ENCODE measurements at regions not wholly inside any gene's neighbourhood (a gene's known extent, or its start where the extent isn't known, plus 50 kb on each side); places are given as distances from the start of the nearest gene placed in this dataset.
"Not testable (repeated sequence)": the region's sequence is repeated elsewhere in the genome, so short reads cannot be mapped to it uniquely, and the experiment has no call there.

- Histone ChIP-seq H3K4me1 (ENCODE audit: insufficient read depth, low read length, severe bottlenecking) (no peaks in the 10 kb centered on the region), H3K4me3 (ENCODE audit: low read depth, low read length, poor library complexity, severe bottlenecking) (no peak overlapping the region), H3K9me3 (ENCODE audit: low read length) (no peaks in the 10 kb centered on the region), H3K27ac (ENCODE audit: low read depth, low read length, poor library complexity, severe bottlenecking) (no peak overlapping the region), H3K36me3 (ENCODE audit: insufficient read depth, low read length) (no peaks in the 10 kb centered on the region), H3F3A (ENCODE audit: insufficient read depth, low read length) (no peaks in the 10 kb centered on the region), H3K9me2 (ENCODE audit: low read depth, low read length) (no peaks in the 10 kb centered on the region), H2AFZ (ENCODE audit: low read length) (no peak overlapping the region), H3K4me2 (ENCODE audit: low read length) (no peak overlapping the region), H3K79me2 (ENCODE audit: insufficient read depth, low read length) (no peaks in the 10 kb centered on the region), H3K9ac (ENCODE audit: low read length) (no peak overlapping the region), H4K20me1 (ENCODE audit: insufficient read depth, low read length) (no peaks in the 10 kb centered on the region), H3K27me3 (ENCODE audit: insufficient read depth, low read length) (no peaks in the 10 kb centered on the region)
- TF ChIP-seq CTCF (IDR thresholded peaks at IDR 0.05; ENCODE audit: low read length) (no peak), EZH2 (IDR thresholded peaks at IDR 0.05; ENCODE audit: borderline replicate concordance, low read length) (no peak)
Measured at GRCh38 chr6:84882768-84883766, 118.7 kb upstream of the TBX18 start.

GRCh38 chr6:84879385-84879784, 115.0 kb upstream of the TBX18 start:
- not testable (repeated sequence) for H3K4me2 ChIP-seq (ENCODE audit: low read length); H2AFZ ChIP-seq (ENCODE audit: low read length); H3K9me3 ChIP-seq (ENCODE audit: low read length); H3K27ac ChIP-seq (ENCODE audit: low read depth, low read length, poor library complexity, severe bottlenecking); H3F3A ChIP-seq (ENCODE audit: insufficient read depth, low read length); H3K4me3 ChIP-seq (ENCODE audit: low read depth, low read length, poor library complexity, severe bottlenecking); H4K20me1 ChIP-seq (ENCODE audit: insufficient read depth, low read length); H3K79me2 ChIP-seq (ENCODE audit: insufficient read depth, low read length); H3K36me3 ChIP-seq (ENCODE audit: insufficient read depth, low read length); H3K9ac ChIP-seq (ENCODE audit: low read length); H3K4me1 ChIP-seq (ENCODE audit: insufficient read depth, low read length, severe bottlenecking); H3K27me3 ChIP-seq (ENCODE audit: insufficient read depth, low read length); H3K9me2 ChIP-seq (ENCODE audit: low read depth, low read length)

- Histone ChIP-seq H3K4me1 (ENCODE audit: insufficient read depth, low read length, severe bottlenecking) (no peaks in the 10 kb centered on the region), H3K4me3 (ENCODE audit: low read depth, low read length, poor library complexity, severe bottlenecking) (no peak overlapping the region), H3K27me3 (ENCODE audit: insufficient read depth, low read length) (no peaks in the 10 kb centered on the region), H3K79me2 (ENCODE audit: insufficient read depth, low read length) (no peaks in the 10 kb centered on the region), H3K9ac (ENCODE audit: low read length) (no peak overlapping the region), H3K27ac (ENCODE audit: low read depth, low read length, poor library complexity, severe bottlenecking) (no peak overlapping the region), H3K4me2 (ENCODE audit: low read length) (no peak overlapping the region), H3K9me3 (ENCODE audit: low read length) (no peaks in the 10 kb centered on the region), H4K20me1 (ENCODE audit: insufficient read depth, low read length) (no peaks in the 10 kb centered on the region), H3K36me3 (ENCODE audit: insufficient read depth, low read length) (no peaks in the 10 kb centered on the region), H3F3A (ENCODE audit: insufficient read depth, low read length) (no peaks in the 10 kb centered on the region), H2AFZ (ENCODE audit: low read length) (no peak overlapping the region), H3K9me2 (ENCODE audit: low read depth, low read length) (no peaks in the 10 kb centered on the region)
- TF ChIP-seq EZH2 (IDR thresholded peaks at IDR 0.05; ENCODE audit: borderline replicate concordance, low read length): no peak
- TF ChIP-seq CTCF (IDR thresholded peaks at IDR 0.05; ENCODE audit: low read length): no peak
Measured at GRCh38 chr6:84877515-84878210, 113.3 kb upstream of the TBX18 start.
